Right kidney (tissue), 1 donor: ENCODE measurements at regions not wholly inside any gene's neighbourhood (a gene's known extent, or its start where the extent isn't known, plus 50 kb on each side); places are given as distances from the start of the nearest gene placed in this dataset.
"Not testable (repeated sequence)": the region's sequence is repeated elsewhere in the genome, so short reads cannot be mapped to it uniquely, and the experiment has no call there.

ENCODE experiments used
- DNase-seq: peaks from one replicate; pipeline ENCODE4 v3.0.0-alpha.2; 2016

DNA sequence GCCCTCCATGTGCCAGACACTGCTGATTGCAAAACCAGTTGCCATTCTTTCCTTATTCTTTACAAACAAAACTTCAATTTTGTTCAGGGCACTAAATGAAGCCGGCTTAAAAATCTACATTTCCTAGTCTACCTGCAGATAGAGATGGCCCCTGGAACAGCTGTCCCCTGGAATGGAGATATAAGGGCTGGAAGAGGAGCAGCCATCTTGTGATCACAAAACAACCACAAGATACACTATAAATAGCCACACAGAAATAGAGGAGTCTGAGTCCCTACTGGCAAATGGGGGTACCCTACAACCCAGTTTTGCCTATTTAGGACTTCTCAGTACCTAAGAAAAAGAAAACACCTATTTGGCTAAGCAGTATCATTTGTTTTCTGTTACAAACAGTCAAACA lies 115.9 kb upstream of the BEND6 start:
- DNase-seq: no peak

DNA sequence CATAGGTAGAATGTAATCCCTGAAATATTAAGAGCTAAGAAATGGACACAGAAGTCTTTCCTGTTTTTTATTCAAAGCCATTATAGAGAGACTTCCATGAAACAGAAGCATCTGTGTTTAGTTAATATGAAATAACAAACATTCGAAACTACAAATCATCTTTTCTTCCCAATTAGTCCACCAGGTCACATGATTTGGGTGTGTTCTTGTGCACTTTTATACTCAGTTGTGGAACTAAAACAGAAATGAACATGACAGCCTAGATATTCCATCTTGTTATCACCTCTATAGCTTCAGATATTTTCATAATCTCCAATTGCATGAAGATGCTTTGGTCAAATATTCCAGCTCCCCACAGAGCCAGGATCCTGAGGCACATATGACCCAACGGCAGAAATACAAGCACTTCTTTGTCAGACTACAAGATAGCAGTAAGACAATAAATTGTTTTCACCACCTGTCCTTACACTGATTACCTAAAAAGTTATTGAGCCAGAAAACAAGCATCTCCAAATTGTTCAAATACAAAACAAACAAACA lies 116.8 kb upstream of the BEND6 start:
- no peak for DNase-seq

DNA sequence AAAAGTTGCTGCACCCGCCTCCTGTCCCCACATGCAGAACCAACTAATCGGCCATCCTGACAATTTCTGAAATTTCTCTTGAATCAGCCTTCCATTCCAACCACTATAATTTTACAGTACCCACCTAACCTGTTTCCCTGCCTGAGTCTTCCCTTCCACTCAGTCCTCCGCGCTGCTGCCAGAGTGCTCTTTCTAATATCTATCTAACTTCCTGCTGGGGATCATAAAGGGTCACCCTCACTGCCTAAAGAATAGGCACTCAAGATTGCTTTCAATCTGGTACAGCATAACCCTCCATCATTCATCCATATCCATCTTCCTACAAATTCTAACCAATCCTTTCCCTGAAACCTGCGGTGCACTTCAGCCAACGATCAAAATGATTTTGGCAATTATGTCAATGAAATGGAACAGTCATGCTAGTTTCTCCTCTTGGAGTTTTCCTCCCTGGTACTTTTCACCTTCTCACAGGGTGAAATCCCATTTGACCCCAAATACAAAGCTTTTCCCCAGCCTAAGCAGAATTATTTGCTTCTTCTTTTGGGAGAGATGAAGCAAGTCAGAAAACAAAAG lies 117.5 kb upstream of the BEND6 start:
- no peak for DNase-seq

DNA sequence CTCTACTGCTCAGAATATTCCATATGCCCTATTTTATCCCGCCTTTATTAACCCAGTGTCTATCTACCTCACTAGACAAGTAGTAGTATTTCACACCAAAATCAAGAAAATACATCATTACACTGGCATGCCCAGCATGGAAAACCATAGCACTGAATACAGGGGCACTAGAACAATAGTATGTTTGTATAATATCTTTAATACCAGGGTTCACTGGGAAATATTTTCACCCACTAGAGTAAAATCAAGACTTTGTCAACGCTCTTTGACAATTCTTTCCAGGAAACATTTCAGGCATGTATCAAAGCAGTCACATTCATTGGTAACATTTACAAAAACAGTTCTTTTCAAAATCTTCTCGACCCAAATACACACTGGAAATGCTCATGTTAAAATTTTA lies 119.3 kb upstream of the BEND6 start:
- no peak for DNase-seq

DNA sequence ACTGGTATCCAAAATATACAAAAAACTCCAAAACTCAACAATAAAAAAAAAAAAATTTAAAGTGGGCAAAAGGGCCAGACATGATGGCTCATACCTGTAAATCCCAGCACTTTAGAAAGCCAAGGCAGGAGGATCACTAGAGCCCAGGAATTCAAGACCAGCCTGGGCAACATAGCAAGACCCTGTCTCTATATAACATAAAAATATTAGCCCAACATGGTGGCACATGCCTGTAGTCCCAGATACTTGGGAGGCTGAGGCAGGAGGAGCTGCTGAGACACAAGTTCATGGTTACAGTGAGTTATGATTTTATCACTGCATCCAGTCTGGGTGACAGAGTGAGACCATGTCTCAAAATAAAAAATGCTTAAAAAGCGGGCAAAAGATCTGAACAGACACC lies 121.0 kb upstream of the BEND6 start:
- DNase-seq: no peak

DNA sequence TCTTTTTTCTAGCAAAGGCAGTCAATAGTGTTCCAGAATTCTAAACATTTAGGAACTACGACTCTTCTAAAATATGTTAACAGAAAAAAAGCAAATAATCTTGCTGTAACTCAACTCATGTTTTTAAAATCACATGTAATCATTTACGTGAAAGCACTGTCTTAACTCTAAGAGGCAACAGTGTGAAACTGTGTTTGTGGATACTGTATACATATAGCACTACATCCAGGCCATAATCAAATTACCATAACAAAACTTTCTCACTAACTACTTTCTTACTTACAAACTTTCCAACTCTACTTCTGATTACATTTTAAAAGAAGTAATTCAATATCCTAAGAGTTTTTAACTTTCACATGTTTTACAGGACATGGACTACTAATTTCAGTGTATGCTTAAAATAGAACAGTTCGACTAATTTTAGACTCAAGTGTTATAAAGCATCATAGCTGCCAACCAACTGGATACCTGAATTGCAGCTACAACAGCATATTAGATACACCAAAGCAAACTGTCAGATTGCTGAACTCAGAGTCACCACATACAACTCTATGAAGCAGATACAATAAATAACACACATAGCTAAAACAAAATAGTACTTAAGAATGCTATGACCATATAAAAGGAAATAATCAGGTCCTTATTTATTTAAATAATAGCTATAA lies 121.6 kb upstream of the BEND6 start:
- DNase-seq: no peak

DNA sequence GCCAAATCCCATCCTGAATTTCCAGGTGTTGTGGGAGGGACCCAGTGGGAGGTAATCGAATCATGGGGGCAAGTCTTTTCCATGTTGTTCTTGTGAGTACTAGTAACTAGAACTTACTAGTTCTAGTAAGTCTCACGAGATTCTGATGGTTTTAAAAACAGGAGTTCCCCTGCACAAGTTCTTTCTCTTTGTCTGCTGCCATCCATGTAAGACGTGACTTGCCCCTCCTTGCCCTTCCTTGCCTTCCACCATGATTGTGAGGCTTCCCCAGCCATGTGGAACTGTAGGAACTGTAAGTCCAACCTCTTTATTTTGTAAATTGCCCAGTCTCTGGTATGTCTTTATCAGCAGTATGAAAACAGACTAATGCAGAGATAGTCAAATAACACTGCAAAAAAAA lies 122.7 kb upstream of the BEND6 start:
- DNase-seq: no peak

DNA sequence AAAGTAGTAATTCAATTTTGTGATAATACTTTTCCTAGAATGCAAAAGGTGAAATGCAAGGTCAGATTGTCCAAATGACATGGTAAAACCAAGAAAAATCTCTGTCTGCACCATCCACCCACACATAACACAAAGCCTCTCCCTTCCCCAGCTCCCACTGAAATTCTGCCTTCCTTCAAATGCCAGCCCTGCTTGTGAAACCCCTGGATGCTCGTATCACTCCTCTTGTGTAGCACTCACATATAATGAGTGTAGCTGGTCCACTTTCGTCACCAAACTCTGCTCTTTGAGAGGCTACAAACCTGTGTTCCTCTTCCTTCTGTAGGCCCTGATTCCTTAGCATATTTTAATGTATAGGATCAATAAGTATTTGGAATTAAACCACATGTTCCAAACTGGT lies 123.6 kb upstream of the BEND6 start:
- DNase-seq: no peak

DNA sequence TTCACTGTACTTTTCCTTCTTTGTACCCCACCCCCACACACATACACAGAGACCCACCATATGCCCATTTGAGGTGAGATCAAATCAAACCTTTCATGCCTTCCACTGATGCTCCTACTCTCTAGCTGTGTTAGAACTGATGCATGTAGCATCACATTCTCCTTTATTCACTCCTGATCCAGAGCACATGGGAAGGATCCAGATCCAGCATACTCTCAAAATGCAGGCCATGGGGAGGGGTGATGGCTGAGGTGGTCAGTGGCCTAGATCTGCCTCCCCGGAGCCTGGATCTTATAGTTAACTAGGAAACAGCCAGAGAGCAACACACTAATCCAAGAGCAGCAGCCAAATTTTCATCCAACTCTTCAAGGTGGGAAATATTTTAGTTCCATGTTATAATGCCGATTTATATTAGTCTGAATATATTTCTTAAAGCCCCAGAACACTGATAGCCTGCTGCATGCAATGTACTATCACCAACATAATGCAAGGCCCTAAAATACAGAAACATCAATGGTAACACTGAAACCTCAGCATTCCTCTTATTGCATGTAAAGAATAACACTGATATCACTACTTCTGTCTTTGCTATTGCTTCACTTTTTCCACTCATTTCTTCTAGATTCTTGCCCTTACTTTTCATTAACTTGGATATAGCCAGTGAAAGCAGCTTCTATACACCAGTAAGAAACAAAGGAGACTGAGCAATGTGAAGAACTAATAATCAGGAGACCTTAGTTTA lies 126.8 kb upstream of the BEND6 start:
- no peak for DNase-seq

DNA sequence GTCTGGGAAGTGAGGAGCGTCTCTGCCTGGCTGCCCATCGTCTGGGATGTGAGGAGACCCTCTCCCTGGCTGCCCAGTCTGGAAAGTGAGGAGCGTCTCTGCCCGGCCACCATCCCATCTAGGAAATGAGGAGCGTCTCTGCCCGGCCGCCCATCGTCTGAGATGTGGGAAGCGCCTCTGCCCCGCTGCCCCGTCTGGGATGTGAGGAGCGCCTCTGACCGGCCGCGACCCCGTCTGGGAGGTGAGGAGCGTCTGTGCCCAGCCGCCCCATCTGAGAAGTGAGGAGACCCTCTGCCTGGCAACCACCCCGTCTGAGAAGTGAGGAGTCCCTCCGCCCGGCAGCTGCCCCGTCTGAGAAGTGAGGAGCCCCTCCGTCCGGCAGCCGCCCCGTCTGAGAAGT lies 130.5 kb upstream of the BEND6 start:
- DNase-seq: not testable (repeated sequence)

DNA sequence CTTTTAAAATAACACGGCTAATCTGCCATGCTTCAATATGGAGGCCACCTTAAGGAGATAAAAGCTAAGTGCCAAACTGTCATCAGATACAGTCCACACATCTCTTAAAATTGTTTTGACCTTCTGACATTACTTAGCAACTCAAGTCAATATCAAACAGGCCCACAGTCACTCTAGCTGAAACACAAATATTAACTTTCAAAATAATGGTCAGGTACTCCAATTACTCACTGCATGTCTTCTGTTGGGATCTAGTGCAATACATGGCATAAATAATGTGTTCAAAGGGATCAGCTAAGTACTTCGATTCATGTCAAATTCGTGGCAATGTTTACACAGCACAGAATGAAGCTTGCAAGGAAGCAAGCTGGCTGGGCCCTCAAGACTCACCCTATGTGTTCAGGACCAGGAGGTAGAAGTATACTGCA lies 133.9 kb upstream of the BEND6 start:
- DNase-seq: no peak

DNA sequence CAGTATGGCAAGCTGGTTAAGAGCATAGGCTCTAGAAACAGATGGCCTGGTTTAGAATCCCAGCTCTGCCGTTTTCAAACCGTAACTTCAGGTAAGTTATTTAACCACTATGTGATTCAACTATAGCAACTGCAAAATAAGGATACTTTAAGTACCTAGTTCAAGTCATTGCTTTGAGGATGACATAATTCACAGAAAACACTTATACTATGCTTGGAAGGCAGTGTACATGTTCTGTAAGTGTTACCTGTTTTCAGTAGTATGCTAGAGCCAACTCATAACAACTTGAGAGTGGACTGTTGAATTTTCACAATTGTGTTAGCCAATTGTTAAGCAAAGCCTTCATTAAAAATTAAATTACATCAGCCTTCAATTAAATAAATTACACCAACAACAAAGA lies 134.8 kb upstream of the BEND6 start:
- DNase-seq: no peak

DNA sequence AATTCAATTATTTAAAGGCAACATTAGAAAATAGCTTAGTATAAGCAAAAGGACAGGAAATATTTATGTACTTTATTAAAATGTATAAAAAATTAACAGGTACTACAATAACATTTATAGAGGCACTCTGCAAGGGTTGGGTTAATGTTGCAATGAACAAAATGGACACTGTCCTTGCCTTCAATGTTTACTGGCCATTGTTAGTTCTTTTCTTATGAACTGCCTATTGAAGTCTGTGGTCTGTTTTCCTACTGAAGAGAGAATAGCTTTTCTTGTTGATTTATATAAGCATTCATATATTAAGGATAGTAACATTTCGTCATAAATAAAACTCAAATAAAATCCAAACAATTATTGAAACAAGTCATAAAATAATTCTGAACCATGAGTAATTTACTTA lies 135.3 kb upstream of the BEND6 start:
- DNase-seq: no peak

DNA sequence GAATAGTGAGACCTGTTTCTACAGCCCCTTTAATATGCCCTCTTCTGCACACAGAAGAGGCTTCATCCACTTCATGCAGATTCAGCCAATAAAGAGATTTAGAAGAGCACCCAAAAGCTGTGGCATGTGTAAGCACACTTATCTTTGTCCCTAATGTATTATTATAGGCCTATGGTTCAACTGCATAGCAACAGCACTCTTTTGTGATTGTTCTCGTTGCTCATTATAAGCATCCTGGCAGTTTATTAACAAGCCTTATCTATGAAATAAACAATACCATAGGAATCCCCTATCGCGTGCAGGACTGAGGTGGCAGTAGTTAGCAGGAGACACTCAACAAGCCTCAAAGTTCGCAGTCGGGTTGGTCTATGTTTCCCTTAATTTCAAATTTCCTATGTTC lies 138.5 kb upstream of the BEND6 start:
- no peak for DNase-seq

DNA sequence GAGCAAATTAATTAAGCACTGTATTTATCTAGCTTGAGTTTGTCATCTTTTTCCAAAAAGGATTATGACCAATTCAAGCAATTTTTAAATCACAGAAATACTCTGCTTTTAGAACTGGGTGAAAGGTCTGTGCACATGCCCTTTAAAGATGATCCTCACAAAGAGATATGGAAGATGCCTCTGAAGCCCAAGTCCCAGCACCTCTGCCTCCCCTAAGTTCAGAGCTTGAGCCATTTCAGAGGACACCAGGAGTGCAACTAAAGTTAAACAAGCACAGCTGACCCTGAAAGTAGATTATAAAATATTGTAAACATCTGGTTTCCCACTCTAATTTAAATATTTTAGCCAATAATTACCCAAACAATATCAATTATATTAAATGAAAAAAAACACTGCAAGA lies 139.5 kb upstream of the BEND6 start:
- no peak for DNase-seq

DNA sequence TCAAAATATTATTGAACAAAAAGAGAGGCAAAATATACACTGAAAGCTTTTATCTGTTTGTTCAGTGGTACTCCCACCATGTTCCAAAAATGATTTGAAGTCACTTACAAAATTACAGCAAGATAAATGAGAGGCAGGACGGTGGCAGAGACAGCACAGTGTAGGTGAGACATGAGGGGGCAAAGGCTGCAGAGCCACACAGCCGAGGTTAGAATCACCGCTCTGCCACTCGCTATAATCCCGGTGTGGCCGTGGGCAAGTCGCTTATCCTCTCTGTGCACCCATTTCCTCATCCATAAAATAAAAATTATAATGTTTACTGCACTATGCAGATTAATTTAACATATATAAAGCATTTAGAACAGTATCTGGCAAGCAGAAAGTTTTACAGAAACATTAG lies 140.1 kb upstream of the BEND6 start:
- DNase-seq: no peak

DNA sequence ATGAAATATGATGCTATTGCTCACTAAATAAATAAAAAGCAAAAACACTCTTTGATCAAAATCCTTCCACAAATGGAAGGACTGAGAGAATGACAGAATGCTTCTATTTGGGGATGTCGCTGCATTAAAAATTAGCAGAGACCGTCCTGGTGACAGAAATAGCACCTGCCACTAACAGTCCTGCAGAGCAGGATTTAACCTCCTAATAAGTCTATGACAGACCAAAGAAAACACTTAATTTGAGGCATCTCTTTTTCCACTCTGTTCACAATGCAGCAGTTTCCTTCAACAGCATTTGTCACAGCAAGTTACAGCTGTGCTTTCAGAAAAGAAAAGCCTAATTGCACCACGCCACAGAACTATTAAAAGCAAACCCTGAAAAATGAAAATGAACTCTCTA lies 140.6 kb upstream of the BEND6 start:
- no peak for DNase-seq

DNA sequence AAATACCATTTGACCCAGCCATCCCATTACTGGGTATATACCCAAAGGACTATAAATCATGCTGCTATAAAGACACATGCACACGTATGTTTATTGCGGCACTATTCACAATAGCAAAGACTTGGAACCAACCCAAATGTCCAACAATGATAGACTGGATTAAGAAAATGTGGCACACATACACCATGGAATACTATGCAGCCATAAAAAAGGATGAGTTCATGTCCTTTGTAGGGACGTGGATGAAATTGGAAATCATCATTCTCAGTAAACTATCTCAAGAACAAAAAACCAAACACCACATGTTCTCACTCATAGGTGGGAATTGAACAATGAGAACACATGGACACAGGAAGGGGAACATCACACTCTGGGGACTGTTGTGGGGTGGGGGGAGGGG lies 142.1 kb upstream of the BEND6 start:
- not testable (repeated sequence) for DNase-seq

DNA sequence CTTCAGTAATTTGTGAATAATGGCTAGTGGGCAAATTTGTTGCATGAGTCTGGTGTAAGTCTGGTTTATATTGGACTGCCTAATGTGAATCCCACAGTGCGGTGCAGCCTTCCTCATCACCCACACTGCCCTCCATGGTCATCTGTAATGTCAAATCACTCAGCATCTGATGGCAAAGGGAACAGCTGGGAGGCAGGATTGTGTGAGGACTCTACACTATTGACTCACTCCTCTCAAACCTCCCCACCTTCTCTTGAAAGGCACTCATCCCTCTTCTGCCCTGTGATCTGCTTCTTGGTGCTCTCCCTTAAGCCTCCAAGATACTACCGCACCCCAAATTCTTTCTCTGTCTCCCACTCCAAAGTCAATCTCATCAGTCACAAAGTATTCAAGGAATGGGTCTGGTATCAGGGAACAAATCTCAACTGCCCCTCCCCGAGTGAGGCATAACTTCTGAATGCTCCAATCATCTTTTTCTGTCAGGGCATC lies 146.0 kb upstream of the BEND6 start:
- DNase-seq: no peak

DNA sequence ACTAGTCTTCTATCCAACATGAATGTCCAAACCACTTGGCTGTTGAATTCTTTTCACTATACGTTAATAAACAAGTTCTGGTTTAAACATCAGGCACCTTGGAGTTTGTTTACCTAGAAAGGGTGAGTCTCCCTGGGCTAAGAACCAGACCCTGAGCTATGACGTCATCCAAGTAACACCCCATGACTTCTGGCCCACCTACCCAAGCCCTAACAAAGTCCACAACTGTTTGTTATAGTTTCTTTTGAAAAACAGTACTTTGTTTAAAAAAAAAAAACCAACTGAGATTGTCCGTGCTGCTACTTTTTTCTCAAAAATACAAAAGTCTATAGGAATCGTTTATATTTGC lies 146.9 kb upstream of the BEND6 start:
- no peak for DNase-seq

DNA sequence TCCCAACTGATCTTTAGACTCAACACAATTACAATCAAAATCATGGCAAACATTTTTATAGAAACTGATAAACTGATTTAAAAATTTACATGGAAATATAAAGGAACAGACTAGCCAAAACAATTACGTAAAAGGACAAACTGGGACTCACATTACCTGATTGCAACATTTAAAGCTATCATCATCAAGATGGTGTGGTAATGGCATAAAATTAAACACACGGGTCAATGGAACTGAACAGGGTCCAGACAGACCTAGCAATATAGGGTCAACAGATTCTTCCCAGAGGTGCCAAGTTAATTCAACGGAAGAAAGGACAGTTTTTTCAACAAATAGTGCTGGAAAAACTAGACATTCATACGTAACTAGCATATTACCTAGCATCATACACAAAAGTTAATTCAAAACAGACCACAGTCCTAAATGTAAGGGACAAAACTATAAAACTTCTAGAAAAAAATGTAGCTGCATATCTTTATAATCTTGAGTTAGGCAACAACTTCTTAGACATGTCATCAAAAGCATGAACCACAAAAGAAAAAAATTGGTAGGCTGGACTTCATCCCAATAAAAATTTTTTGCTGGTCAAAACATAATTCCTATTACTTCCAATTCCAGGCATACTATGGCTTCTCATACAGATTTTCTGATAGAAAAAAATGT lies 147.4 kb upstream of the BEND6 start:
- no peak for DNase-seq

DNA sequence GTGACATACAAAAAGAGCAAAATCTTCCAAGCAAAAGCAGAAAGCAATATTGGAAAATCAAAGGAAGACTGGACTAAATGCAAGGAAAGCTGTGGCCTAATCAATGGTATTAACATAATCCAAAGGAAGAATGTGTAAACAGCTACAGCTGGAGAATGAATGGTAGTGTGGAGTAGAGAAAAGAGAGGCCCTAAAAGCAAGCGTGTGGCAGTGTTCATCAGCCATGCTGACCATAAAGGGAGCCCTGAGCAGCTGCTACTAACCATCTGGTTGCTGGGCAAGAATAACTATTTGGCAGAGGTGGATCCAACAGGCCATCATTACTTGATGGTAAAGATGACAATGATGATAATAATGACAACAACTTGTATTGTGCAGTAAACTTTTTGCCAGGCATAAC lies 148.5 kb upstream of the BEND6 start:
- no peak for DNase-seq

DNA sequence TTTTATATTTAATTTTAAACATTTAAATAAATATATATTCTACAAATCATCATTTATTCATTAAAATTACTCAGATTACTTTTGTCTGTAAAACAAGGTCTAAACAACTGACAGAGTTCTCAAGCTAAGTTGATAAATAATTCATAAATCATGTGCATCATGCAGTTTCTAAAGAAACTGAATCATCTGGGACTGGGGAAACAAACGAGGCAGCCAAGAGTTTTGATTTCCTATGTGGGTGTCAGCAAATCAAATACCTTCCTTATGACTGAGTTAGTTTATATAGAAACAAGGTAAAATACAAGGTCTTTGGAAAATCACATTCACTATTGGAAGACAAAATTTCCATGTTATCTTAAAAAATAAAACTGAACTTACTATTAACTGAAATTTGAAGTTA lies 149.9 kb upstream of the BEND6 start:
- DNase-seq: no peak
